ENCODE measurements at regions not wholly inside any gene's neighbourhood (a gene's known extent, or its start where the extent isn't known, plus 50 kb on each side); places are given as distances from the start of the nearest gene placed in this dataset.

GRCh38 chr12:90327793-90328743 lies 619.4 kb upstream of the ATP2B1 start:
- TF ChIP-seq CTCF (IDR thresholded peaks at IDR 0.05; ENCODE audit: low read depth, low read length) (no peak), EZH2phosphoT487 (IDR thresholded peaks at IDR 0.05; ENCODE audit: low read depth) (no peak)
